Chondrocyte (in vitro differentiated cells): ENCODE measurements at regions not wholly inside any gene's neighbourhood (a gene's known extent, or its start where the extent isn't known, plus 50 kb on each side); places are given as distances from the start of the nearest gene placed in this dataset.
A peak's percentile ranks its signal among the peaks of the same experiment; 100 is the strongest.
"Not testable (repeated sequence)": the region's sequence is repeated elsewhere in the genome, so short reads cannot be mapped to it uniquely, and the experiment has no call there.

Experiments
- DNase-seq: peaks from one replicate; pipeline ENCODE4 v3.0.0; 2021; ENCODE audit warnings: mixed read lengths, low spot score
- H3K27ac Mint-ChIP-seq: one replicate; pipeline ENCODE4 v1.8.0; 2021; ENCODE audit warnings: mild to moderate bottlenecking, moderate library complexity, mixed read lengths; ENCODE audit not compliant: unreplicated experiment
- H3K27me3 Mint-ChIP-seq: 2 replicates; pipeline ENCODE4 v1.8.0; 2021; ENCODE audit warnings: low read depth, mixed read lengths
- H3K36me3 Mint-ChIP-seq: 2 replicates; pipeline ENCODE4 v1.8.0; 2021; ENCODE audit warnings: low read depth, mixed read lengths
- H3K4me1 Mint-ChIP-seq: 2 replicates; pipeline ENCODE4 v1.8.0; 2021; ENCODE audit warnings: low read depth, mild to moderate bottlenecking, mixed read lengths
- H3K4me3 Mint-ChIP-seq: one replicate; pipeline ENCODE4 v1.8.0; 2021; ENCODE audit warnings: mild to moderate bottlenecking, moderate library complexity, mixed read lengths; ENCODE audit not compliant: unreplicated experiment
- H3K9me3 Mint-ChIP-seq: 2 replicates; pipeline ENCODE4 v1.8.0; 2021; ENCODE audit warnings: low read depth, mixed read lengths
- TF ChIP-seq, protein P1 (sequence below): fragments of 200-600 bp; sonication (generic); IDR thresholded peaks from 2 replicates; pipeline ENCODE4 v1.5.0; 2021; ENCODE audit warnings: antibody characterized with exemption, mild to moderate bottlenecking, moderate library complexity

GRCh38 chr1:8121261-8122159 lies 95.4 kb upstream of the ERRFI1 start:
- H3K4me3 Mint-ChIP-seq: no peak overlapping the region
- no peaks in the 10 kb centered on the region for H3K27me3 Mint-ChIP-seq
- TF ChIP-seq, protein P1, sequence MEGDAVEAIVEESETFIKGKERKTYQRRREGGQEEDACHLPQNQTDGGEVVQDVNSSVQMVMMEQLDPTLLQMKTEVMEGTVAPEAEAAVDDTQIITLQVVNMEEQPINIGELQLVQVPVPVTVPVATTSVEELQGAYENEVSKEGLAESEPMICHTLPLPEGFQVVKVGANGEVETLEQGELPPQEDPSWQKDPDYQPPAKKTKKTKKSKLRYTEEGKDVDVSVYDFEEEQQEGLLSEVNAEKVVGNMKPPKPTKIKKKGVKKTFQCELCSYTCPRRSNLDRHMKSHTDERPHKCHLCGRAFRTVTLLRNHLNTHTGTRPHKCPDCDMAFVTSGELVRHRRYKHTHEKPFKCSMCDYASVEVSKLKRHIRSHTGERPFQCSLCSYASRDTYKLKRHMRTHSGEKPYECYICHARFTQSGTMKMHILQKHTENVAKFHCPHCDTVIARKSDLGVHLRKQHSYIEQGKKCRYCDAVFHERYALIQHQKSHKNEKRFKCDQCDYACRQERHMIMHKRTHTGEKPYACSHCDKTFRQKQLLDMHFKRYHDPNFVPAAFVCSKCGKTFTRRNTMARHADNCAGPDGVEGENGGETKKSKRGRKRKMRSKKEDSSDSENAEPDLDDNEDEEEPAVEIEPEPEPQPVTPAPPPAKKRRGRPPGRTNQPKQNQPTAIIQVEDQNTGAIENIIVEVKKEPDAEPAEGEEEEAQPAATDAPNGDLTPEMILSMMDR: no peak
- H3K9me3 Mint-ChIP-seq: peaks cover 11% of the 10 kb centered on the region
- H3K4me1 Mint-ChIP-seq: peaks cover 58% of the 10 kb centered on the region
- DNase-seq: no peak
- H3K36me3 Mint-ChIP-seq: peaks cover 9% of the 10 kb centered on the region
- peak overlapping the region; percentile 96 for H3K27ac Mint-ChIP-seq

DNA sequence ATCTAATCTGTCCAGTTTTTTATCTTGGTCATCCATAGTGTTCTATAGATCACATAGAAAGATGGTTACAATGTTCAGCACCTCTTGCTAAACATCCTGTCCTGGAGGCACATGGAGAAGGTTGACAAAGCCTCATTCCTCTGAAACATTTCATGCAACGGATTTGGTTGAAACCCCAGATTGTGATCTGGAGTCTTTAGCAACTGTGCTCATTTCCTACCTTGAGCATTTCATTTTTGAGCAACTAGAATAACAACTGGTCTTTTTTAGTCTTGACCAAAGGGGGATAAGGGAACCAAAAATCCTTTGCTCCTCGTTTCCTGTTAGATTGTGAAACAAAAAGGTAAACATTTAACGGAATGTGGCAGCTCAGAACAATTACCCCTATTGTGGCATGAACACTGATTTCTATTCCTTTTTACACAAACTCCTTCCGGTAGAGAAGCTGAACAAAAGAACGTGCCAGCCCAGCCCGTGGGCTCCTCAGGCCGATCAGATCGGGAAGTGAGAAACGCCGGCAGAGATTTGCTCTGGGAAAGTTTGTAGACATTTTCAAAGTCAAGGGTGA lies 94.7 kb upstream of the ERRFI1 start:
- Mint-ChIP-seq H3K27me3 (no peaks in the 10 kb centered on the region), H3K4me3 (no peak overlapping the region), H3K9me3 (peaks cover 10% of the 10 kb centered on the region), H3K27ac (peak overlapping the region; percentile 96), H3K36me3 (peaks cover 8% of the 10 kb centered on the region), H3K4me1 (peaks cover 65% of the 10 kb centered on the region)
- TF ChIP-seq, protein P1: peak; percentile 11
- DNase-seq: no peak

- H3K9me3 Mint-ChIP-seq, H3K27me3 Mint-ChIP-seq, H3K27ac Mint-ChIP-seq, H3K36me3 Mint-ChIP-seq, H3K4me3 Mint-ChIP-seq, DNase-seq: not testable (repeated sequence)
- H3K4me1 Mint-ChIP-seq: peaks cover 77% of the 10 kb centered on the region
Observed at GRCh38 chr1:8118736-8119135, 92.6 kb upstream of the ERRFI1 start.

GRCh38 chr1:8118031-8118451 lies 91.9 kb upstream of the ERRFI1 start:
- no peaks in the 10 kb centered on the region for H3K27me3 Mint-ChIP-seq
- peak overlapping the region; percentile 97 for H3K27ac Mint-ChIP-seq
- no peak overlapping the region for H3K4me3 Mint-ChIP-seq
- no peaks in the 10 kb centered on the region for H3K9me3 Mint-ChIP-seq
- TF ChIP-seq, protein P1: no peak
- no peak for DNase-seq
- H3K4me1 Mint-ChIP-seq: peaks cover 81% of the 10 kb centered on the region
- no peaks in the 10 kb centered on the region for H3K36me3 Mint-ChIP-seq

DNA sequence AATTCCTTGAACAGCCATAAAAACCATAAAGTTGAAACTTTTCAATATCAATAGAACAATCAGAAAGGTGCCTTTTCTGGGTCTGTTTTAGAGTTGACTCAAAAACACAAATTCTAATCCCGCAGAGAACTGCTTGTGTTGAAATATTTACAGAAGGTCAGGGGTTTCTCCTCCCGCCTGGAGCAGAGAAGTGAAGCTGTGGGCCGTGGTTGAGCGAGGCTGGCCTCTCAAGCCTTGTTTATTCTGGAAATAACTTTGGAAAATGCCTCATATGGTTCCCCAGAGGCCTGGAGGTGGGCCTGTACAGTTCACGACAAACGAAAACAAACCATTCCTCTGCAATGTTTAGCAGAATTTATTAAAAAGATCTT lies 90.8 kb upstream of the ERRFI1 start:
- no peak for DNase-seq
- Mint-ChIP-seq H3K27me3 (no peaks in the 10 kb centered on the region), H3K4me1 (peaks cover 79% of the 10 kb centered on the region), H3K9me3 (no peaks in the 10 kb centered on the region), H3K36me3 (no peaks in the 10 kb centered on the region), H3K27ac (peak overlapping the region; percentile 89), H3K4me3 (no peak overlapping the region)
- TF ChIP-seq, protein P1: no peak
